Activated T-helper 2 cell treated with anti-CD3 and anti-CD28 coated beads, Interferon-gamma antibody, Interleukin-2, Interleukin-4, amounts not matched to agents 10 μg/mL and 5 μg/mL and 100 μg/mL, durations not matched to agents 14 hours and 24 hours and 36 hours (primary cell): ENCODE measurements at regions not wholly inside any gene's neighbourhood (a gene's known extent, or its start where the extent isn't known, plus 50 kb on each side); places are given as distances from the start of the nearest gene placed in this dataset.

Experiments
- DNase-seq: peaks from one replicate; pipeline ENCODE4 v3.0.0; 2021; ENCODE audit warnings: low spot score
- H3K27ac Mint-ChIP-seq: one replicate; pipeline ENCODE4 v1.8.0; 2021; ENCODE audit warnings: mixed read lengths
- H3K27me3 Mint-ChIP-seq: one replicate; pipeline ENCODE4 v1.8.0; 2021; ENCODE audit warnings: low read depth, mixed read lengths
- H3K36me3 Mint-ChIP-seq: one replicate; pipeline ENCODE4 v1.8.0; 2021; ENCODE audit warnings: low read depth, mixed read lengths
- H3K4me1 Mint-ChIP-seq: one replicate; pipeline ENCODE4 v1.8.0; 2021; ENCODE audit warnings: low read depth, mixed read lengths
- H3K4me3 Mint-ChIP-seq: one replicate; pipeline ENCODE4 v1.8.0; 2021; ENCODE audit warnings: low read depth, mild to moderate bottlenecking, moderate library complexity, mixed read lengths
- H3K9me3 Mint-ChIP-seq: one replicate; pipeline ENCODE4 v1.8.0; 2021; ENCODE audit warnings: mixed read lengths
- intact Hi-C: fragments of 100-400 bp; cut with micrococcal nuclease; formaldehyde crosslinking; loops from one replicate; pipeline ENCODE4 v1.15.1; 2023

GRCh38 chr1:221635305-221635704 is 106.6 kb downstream of the DUSP10 start:
- no peaks in the 10 kb centered on the region for H3K36me3 Mint-ChIP-seq
- H3K4me1 Mint-ChIP-seq: peaks cover 14% of the 10 kb centered on the region
- H3K27ac Mint-ChIP-seq: no peak overlapping the region
- H3K27me3 Mint-ChIP-seq: no peaks in the 10 kb centered on the region
- H3K9me3 Mint-ChIP-seq: peaks cover 4% of the 10 kb centered on the region
- intact Hi-C loops: no loop called here
- no peak for DNase-seq
- H3K4me3 Mint-ChIP-seq: no peak overlapping the region

DNA sequence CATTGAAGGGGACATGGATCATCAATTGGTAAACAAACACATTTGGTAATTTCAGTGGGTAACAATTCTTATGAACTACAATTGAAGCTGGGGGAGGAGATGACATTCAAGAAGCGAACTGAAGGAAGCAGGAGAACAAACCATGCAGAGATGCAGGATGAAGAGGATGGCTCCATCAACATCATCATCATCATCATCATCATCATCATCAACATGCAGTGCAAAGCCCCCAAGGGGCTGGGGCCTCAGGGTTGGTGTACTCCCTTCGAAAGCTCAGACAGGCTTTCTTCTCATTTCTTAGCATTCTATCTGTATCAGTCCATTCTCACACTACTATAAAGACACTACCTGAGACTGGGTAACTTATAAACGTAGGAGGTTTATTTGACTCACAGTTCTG is 105.8 kb downstream of the DUSP10 start:
- no peaks in the 10 kb centered on the region for H3K27me3 Mint-ChIP-seq
- H3K4me3 Mint-ChIP-seq: no peak overlapping the region
- H3K27ac Mint-ChIP-seq: no peak overlapping the region
- no peak for DNase-seq
- intact Hi-C loops: no loop called here
- H3K9me3 Mint-ChIP-seq: peaks cover 4% of the 10 kb centered on the region
- peaks cover 14% of the 10 kb centered on the region for H3K4me1 Mint-ChIP-seq
- H3K36me3 Mint-ChIP-seq: no peaks in the 10 kb centered on the region

- H3K4me1 Mint-ChIP-seq: peaks cover 7% of the 10 kb centered on the region
- H3K27ac Mint-ChIP-seq: no peak overlapping the region
- intact Hi-C loops: no loop called here
These were observed 104.9 kb downstream of the DUSP10 start for GRCh38 chr1:221636967-221637366.

DNA sequence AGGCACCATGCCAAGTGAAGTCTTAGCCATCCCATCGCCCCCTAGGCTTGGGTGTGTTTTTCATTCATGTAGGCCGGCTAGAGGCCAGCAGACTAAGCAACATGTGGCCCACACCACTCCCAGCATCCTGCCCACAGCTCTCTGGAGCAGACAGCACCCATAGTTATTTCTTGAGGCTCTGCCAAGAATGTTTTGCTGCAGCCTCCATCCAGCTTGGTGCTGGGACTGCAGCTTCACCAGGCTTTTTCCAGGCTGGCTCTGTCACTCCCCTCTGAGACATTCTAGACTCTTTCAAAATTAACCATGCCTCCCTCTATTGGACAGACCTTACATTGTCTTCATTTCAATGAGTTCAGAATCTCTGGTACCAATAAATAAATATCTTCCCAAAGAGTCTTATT is 104.2 kb downstream of the DUSP10 start:
- DNase-seq: no peak
- intact Hi-C loops: no loop called here
- Mint-ChIP-seq H3K9me3 (peaks cover 4% of the 10 kb centered on the region), H3K27ac (no peak overlapping the region), H3K4me3 (no peak overlapping the region), H3K4me1 (peaks cover 5% of the 10 kb centered on the region), H3K27me3 (peaks cover 2% of the 10 kb centered on the region), H3K36me3 (no peaks in the 10 kb centered on the region)

More at GRCh38 chr1:221636967-221637366, 104.9 kb downstream of the DUSP10 start:
- Mint-ChIP-seq H3K9me3 (peaks cover 4% of the 10 kb centered on the region), H3K4me3 (no peak overlapping the region), H3K27me3 (peaks cover 2% of the 10 kb centered on the region), H3K36me3 (no peaks in the 10 kb centered on the region)
- DNase-seq: no peak

GRCh38 chr1:221638595-221638994 is 103.3 kb downstream of the DUSP10 start:
- peaks cover 2% of the 10 kb centered on the region for H3K27me3 Mint-ChIP-seq
- no peaks in the 10 kb centered on the region for H3K36me3 Mint-ChIP-seq
- H3K4me1 Mint-ChIP-seq: peaks cover 5% of the 10 kb centered on the region
- intact Hi-C loops: no loop called here
- peaks cover 4% of the 10 kb centered on the region for H3K9me3 Mint-ChIP-seq
- H3K27ac Mint-ChIP-seq: no peak overlapping the region
- H3K4me3 Mint-ChIP-seq: no peak overlapping the region
- DNase-seq: no peak

- intact Hi-C loops: no loop called here
These were observed 100.1 kb downstream of the DUSP10 start for GRCh38 chr1:221641811-221642210.

GRCh38 chr1:221643404-221644144 is 98.3 kb downstream of the DUSP10 start:
- intact Hi-C loops: no loop called here

More at GRCh38 chr1:221641811-221642210, 100.1 kb downstream of the DUSP10 start:
- Mint-ChIP-seq H3K4me1 (no peaks in the 10 kb centered on the region), H3K27me3 (peaks cover 2% of the 10 kb centered on the region), H3K27ac (no peak overlapping the region), H3K9me3 (peaks cover 4% of the 10 kb centered on the region), H3K36me3 (no peaks in the 10 kb centered on the region), H3K4me3 (no peak overlapping the region)
- no peak for DNase-seq

GRCh38 chr1:221644145-221644448 is 97.8 kb downstream of the DUSP10 start:
- no peaks in the 10 kb centered on the region for H3K9me3 Mint-ChIP-seq
- H3K4me1 Mint-ChIP-seq: no peaks in the 10 kb centered on the region
- no peak for DNase-seq
- intact Hi-C loops: no loop called here
- no peaks in the 10 kb centered on the region for H3K36me3 Mint-ChIP-seq
- peaks cover 4% of the 10 kb centered on the region for H3K27me3 Mint-ChIP-seq
- H3K27ac Mint-ChIP-seq: no peak overlapping the region
- H3K4me3 Mint-ChIP-seq: no peak overlapping the region

More at GRCh38 chr1:221643404-221644144, 98.3 kb downstream of the DUSP10 start:
- no peak overlapping the region for H3K4me3 Mint-ChIP-seq
- no peak for DNase-seq
- peaks cover 2% of the 10 kb centered on the region for H3K27me3 Mint-ChIP-seq
- peaks cover under 1% of the 10 kb centered on the region for H3K9me3 Mint-ChIP-seq
- no peaks in the 10 kb centered on the region for H3K36me3 Mint-ChIP-seq
- no peak overlapping the region for H3K27ac Mint-ChIP-seq
- H3K4me1 Mint-ChIP-seq: no peaks in the 10 kb centered on the region

GRCh38 chr1:221644663-221645258 is 97.1 kb downstream of the DUSP10 start:
- peaks cover 4% of the 10 kb centered on the region for H3K27me3 Mint-ChIP-seq
- intact Hi-C loops: no loop called here
- no peaks in the 10 kb centered on the region for H3K9me3 Mint-ChIP-seq
- H3K36me3 Mint-ChIP-seq: no peaks in the 10 kb centered on the region
- H3K4me1 Mint-ChIP-seq: no peaks in the 10 kb centered on the region
- no peak for DNase-seq
- H3K4me3 Mint-ChIP-seq: no peak overlapping the region
- no peak overlapping the region for H3K27ac Mint-ChIP-seq

DNA sequence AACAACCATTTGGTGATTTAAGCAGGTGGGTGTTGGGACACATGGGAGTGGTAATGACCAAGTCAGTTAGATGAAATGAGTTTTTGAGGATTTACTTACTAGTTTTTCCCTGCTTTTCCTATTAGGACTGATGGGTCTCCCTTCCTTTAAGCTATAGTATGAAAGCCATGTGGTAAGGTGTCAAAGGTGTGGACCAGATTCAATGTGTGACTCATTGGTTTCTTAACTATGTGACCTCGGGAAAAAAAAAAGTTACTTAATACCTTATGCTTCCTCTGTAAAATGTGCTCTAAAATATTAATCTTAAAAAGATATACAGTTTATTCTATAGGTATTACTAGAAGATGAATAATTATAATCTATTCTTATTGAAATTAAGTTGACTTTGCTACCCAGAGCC is 93.7 kb downstream of the DUSP10 start:
- Mint-ChIP-seq H3K9me3 (no peaks in the 10 kb centered on the region), H3K27me3 (peaks cover 6% of the 10 kb centered on the region), H3K4me3 (no peak overlapping the region), H3K36me3 (no peaks in the 10 kb centered on the region), H3K4me1 (no peaks in the 10 kb centered on the region), H3K27ac (no peak overlapping the region)
- DNase-seq: no peak
- intact Hi-C loops: no loop called here
